ENCODE measurements at regions not wholly inside any gene's neighbourhood (a gene's known extent, or its start where the extent isn't known, plus 50 kb on each side); places are given as distances from the start of the nearest gene placed in this dataset.

DNA sequence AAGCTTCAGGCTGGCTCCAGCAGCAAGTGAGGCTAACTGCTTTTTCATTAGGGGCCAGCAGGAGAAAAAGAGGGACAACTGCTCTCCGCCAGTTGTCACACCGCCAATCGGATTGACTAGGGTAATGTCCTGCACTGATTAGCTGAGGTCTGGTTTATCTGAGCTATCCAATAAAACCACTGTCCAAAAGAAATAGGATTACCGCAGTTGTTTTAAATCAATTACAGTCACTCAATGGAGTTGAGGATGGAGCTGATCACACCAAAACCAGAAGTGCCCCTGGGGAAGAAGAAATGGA is 351.4 kb upstream of the NPVF start:
- TF ChIP-seq, protein P1, sequence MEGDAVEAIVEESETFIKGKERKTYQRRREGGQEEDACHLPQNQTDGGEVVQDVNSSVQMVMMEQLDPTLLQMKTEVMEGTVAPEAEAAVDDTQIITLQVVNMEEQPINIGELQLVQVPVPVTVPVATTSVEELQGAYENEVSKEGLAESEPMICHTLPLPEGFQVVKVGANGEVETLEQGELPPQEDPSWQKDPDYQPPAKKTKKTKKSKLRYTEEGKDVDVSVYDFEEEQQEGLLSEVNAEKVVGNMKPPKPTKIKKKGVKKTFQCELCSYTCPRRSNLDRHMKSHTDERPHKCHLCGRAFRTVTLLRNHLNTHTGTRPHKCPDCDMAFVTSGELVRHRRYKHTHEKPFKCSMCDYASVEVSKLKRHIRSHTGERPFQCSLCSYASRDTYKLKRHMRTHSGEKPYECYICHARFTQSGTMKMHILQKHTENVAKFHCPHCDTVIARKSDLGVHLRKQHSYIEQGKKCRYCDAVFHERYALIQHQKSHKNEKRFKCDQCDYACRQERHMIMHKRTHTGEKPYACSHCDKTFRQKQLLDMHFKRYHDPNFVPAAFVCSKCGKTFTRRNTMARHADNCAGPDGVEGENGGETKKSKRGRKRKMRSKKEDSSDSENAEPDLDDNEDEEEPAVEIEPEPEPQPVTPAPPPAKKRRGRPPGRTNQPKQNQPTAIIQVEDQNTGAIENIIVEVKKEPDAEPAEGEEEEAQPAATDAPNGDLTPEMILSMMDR (IDR thresholded peaks at IDR 0.05), result no peak
- TF ChIP-seq POLR2A (IDR thresholded peaks at IDR 0.05), result no peak
